Stomach smooth muscle (tissue), 2 donors: ENCODE measurements at regions not wholly inside any gene's neighbourhood (a gene's known extent, or its start where the extent isn't known, plus 50 kb on each side); places are given as distances from the start of the nearest gene placed in this dataset.
"Not testable (repeated sequence)": the region's sequence is repeated elsewhere in the genome, so short reads cannot be mapped to it uniquely, and the experiment has no call there.

ENCODE experiments used
- H3K27ac ChIP-seq: one replicate; pipeline ENCODE4 v1.7.0; 2013; ENCODE audit warnings: mild to moderate bottlenecking, low read length, inconsistent platforms
- H3K27me3 ChIP-seq, 2 donors: one replicate each; pipeline ENCODE4 v1.7.0; 2013; ENCODE audit warnings: low read length in 2 of 2; ENCODE audit not compliant: insufficient read depth in 2 of 2, control insufficient read depth in 1 of 2
- H3K36me3 ChIP-seq, 2 donors: one replicate each; pipeline ENCODE4 v1.7.0; 2013; ENCODE audit warnings: low read length in 2 of 2; ENCODE audit not compliant: control insufficient read depth in 2 of 2, insufficient read depth in 2 of 2
- H3K4me1 ChIP-seq: one replicate; pipeline ENCODE4 v1.7.0; 2013; ENCODE audit warnings: low read length; ENCODE audit not compliant: control insufficient read depth, insufficient read depth
- H3K4me3 ChIP-seq, 2 donors: one replicate each; pipeline ENCODE4 v1.7.0; 2013; ENCODE audit warnings: low read length in 2 of 2
- H3K9ac ChIP-seq, 2 donors: one replicate each; pipeline ENCODE4 v1.7.0; 2013; ENCODE audit warnings: low read length in 2 of 2, mild to moderate bottlenecking in 1 of 2
- H3K9me3 ChIP-seq, 2 donors: one replicate each; pipeline ENCODE4 v1.7.0; 2013; ENCODE audit warnings: low read length in 2 of 2; ENCODE audit not compliant: control insufficient read depth in 2 of 2
- donor health status: healthy.
- donor health status: Pancreatic carcinoma.

- Histone ChIP-seq H3K9ac (no peak overlapping the region), H3K27ac (no peak overlapping the region), H3K27me3 (no peaks in the 10 kb centered on the region), H3K4me3 (no peak overlapping the region), H3K9me3 (no peaks in the 10 kb centered on the region), H3K36me3 (no peaks in the 10 kb centered on the region), H3K4me1 (no peaks in the 10 kb centered on the region)
Measured at GRCh38 chr3:127438371-127438770, 150.5 kb upstream of the PRR20G start.

GRCh38 chr3:127435299-127435698, 147.5 kb upstream of the PRR20G start:
- not testable (repeated sequence) for H3K4me3 ChIP-seq, H3K27ac ChIP-seq, H3K4me1 ChIP-seq, H3K27me3 ChIP-seq, H3K9me3 ChIP-seq, H3K36me3 ChIP-seq, H3K9ac ChIP-seq

GRCh38 chr3:127431066-127431465, 143.2 kb upstream of the PRR20G start:
- Histone ChIP-seq H3K9me3 (no peaks in the 10 kb centered on the region), H3K27ac (no peak overlapping the region), H3K9ac (no peak overlapping the region), H3K4me1 (no peaks in the 10 kb centered on the region), H3K4me3 (no peak overlapping the region), H3K36me3 (no peaks in the 10 kb centered on the region), H3K27me3 (peaks cover 11 to 27% of the 10 kb centered on the region in 2 donors)

GRCh38 chr3:127428344-127428997, 140.6 kb upstream of the PRR20G start:
- H3K27me3 ChIP-seq: peaks cover 21 to 42% of the 10 kb centered on the region in 2 donors
- no peak overlapping the region for H3K4me3 ChIP-seq
- H3K4me1 ChIP-seq: no peaks in the 10 kb centered on the region
- no peak overlapping the region for H3K9ac ChIP-seq
- no peaks in the 10 kb centered on the region for H3K36me3 ChIP-seq
- H3K27ac ChIP-seq: no peak overlapping the region
- no peaks in the 10 kb centered on the region for H3K9me3 ChIP-seq

- Histone ChIP-seq H3K36me3 (no peaks in the 10 kb centered on the region), H3K9ac (no peak overlapping the region), H3K4me3 (no peak overlapping the region), H3K27me3 (peaks cover 21 to 42% of the 10 kb centered on the region in 2 donors), H3K9me3 (no peaks in the 10 kb centered on the region), H3K27ac (no peak overlapping the region), H3K4me1 (no peaks in the 10 kb centered on the region)
Measured at GRCh38 chr3:127427666-127428065, 139.8 kb upstream of the PRR20G start.

GRCh38 chr3:127427156-127427555, 139.3 kb upstream of the PRR20G start:
- Histone ChIP-seq H3K27me3 (peaks cover 21 to 42% of the 10 kb centered on the region in 2 donors), H3K9me3 (no peaks in the 10 kb centered on the region), H3K9ac (no peak overlapping the region), H3K4me1 (no peaks in the 10 kb centered on the region), H3K4me3 (no peak overlapping the region), H3K36me3 (no peaks in the 10 kb centered on the region), H3K27ac (no peak overlapping the region)

- no peak overlapping the region for H3K4me3 ChIP-seq
- H3K36me3 ChIP-seq: no peaks in the 10 kb centered on the region
- H3K9me3 ChIP-seq: no peaks in the 10 kb centered on the region
- no peaks in the 10 kb centered on the region for H3K4me1 ChIP-seq
- no peak overlapping the region for H3K27ac ChIP-seq
- no peak overlapping the region for H3K9ac ChIP-seq
- H3K27me3 ChIP-seq: peaks cover 21 to 41% of the 10 kb centered on the region in 2 donors
Measured at GRCh38 chr3:127426444-127427153, 138.8 kb upstream of the PRR20G start.

DNA sequence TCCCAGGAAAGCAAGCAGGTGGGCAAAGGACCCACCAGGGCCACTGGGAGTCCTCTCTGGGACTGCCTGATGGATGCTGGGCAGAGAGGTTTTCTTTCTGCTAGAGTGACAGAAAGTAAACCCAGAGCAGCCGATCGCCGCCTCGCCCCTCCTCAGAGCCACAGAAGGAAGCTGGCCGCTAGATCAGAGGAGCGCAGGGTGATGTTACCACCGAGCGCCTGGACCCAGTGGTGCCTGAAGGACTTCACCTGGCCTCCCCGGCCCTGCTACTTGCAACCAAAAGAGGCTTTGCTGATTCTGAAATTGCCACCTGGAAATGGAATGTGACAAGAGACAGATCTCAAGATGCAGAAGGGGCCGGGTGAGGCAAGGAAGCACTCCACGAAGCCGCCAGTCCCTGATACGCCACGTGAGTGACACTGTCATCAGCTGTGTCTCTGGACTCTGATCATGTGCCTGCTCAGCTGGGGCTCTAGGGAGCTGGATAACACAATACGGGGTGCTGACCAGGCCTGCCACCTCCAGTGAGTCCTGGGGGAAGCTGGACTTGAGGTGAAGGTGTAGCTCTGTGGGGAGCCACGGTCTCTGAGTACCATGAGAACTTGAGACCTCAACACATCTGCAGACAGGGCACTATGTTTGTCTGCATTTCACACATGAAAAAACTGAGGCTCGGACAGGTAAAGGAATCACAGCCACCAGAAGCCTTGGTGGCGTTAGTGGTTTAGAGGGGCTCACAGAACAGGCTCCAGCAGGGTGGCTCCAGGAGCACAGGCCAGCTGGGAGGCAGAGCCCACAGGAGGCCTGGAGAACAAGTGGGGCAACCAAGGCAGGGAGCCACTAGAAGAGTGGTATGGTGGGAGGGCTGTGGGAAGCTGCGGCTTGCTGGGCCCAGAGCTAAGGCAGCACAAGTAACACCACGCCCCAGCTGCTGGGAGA, 137.9 kb upstream of the PRR20G start:
- H3K36me3 ChIP-seq: no peaks in the 10 kb centered on the region
- no peaks in the 10 kb centered on the region for H3K9me3 ChIP-seq
- H3K27me3 ChIP-seq: peaks cover 21 to 38% of the 10 kb centered on the region in 2 donors
- no peak overlapping the region for H3K27ac ChIP-seq
- no peak overlapping the region for H3K4me3 ChIP-seq
- no peak overlapping the region for H3K9ac ChIP-seq
- H3K4me1 ChIP-seq: no peaks in the 10 kb centered on the region

GRCh38 chr3:127424766-127425504, 137.1 kb upstream of the PRR20G start:
- Histone ChIP-seq H3K4me1 (no peaks in the 10 kb centered on the region), H3K27ac (no peak overlapping the region), H3K36me3 (no peaks in the 10 kb centered on the region), H3K9me3 (no peaks in the 10 kb centered on the region), H3K27me3 (peaks cover 28 to 42% of the 10 kb centered on the region in 2 donors), H3K4me3 (no peak overlapping the region), H3K9ac (no peak overlapping the region)
